EL (cell line): ENCODE measurements at regions not wholly inside any gene's neighbourhood (a gene's known extent, or its start where the extent isn't known, plus 50 kb on each side); places are given as distances from the start of the nearest gene placed in this dataset.
"Not testable (repeated sequence)": the region's sequence is repeated elsewhere in the genome, so short reads cannot be mapped to it uniquely, and the experiment has no call there.

Experiments
- DNase-seq: peaks from one replicate; pipeline ENCODE4 v3.0.0-alpha.2; 2016

DNA sequence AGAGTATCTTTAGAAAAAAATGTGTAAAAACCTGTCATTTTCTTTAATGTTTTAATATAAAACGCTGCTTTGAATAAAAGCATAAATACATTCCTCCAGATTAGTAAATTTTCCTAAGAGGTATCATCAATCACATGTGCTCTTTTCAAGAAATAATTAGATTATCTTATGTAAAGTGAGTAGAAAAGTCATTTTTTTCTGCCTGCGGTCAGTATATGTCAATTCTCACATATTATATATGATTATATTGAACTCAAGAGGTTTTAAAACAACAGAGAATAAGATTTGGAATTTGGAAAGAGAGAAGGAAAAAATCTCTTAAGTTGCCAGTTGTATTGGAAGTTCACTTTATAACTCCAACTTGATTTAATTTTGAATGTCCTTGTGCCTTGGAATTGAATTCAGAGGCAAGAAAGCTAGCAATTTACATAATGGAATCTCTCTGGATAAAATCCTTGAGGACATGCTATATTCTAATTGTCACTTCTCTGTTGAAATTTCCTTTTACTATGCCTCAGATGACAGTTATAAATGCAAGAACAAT lies 740.1 kb upstream of the SPRY2 start:
- no peak for DNase-seq

DNA sequence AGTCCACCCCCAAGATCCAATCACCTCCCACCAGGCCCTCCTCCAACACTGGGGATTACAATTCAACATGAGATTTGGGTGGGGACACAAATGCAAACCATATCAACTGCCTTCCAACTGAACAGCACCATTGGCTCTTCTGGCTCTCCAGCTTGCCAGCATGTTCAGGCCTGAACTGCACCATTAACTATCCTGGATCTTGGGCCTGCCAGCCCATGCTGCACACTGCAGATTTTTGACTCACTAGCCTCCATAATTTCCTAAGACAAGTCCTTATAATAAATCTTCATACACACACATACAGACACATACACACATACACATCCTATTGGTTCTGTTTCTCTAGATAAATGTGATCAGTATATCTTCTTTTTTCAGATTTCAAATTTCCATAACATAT lies 737.1 kb upstream of the SPRY2 start:
- DNase-seq: no peak

DNA sequence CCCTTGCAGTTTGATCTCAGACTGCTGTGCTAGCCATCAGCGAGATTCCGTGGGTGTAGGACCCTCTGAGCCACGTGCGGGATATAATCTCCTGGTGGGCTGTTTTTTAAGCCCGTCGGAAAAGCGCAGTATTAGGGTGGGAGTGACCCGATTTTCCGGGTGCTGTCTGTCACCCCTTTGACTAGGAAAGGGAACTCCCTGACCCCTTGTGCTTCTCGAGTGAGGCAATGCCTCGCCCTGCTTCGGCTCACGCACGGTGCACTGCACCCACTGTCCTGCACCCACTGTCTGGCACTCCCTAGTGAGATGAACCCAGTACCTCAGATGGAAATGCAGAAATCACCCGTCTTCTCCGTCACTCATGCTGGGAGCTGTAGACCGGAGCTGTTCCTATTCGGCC lies 728.9 kb upstream of the SPRY2 start:
- DNase-seq: not testable (repeated sequence)

DNA sequence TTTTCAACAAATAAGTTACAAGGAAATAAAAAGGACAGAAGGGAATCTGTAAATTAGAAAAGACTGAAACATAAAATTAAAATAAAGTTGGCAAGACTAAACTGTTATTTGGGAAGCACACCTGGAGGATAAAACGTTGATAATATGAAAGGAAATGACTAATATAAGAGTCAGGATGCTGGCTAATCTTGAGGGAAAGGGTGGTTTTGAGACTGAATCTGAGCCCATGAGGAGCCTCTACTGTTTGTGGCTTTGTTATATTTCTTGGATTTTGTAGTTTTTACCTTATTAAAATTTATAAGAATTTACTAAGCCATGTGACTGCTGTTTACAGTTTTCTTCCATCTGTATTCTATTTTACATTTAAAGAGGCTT lies 718.0 kb upstream of the SPRY2 start:
- DNase-seq: no peak

DNA sequence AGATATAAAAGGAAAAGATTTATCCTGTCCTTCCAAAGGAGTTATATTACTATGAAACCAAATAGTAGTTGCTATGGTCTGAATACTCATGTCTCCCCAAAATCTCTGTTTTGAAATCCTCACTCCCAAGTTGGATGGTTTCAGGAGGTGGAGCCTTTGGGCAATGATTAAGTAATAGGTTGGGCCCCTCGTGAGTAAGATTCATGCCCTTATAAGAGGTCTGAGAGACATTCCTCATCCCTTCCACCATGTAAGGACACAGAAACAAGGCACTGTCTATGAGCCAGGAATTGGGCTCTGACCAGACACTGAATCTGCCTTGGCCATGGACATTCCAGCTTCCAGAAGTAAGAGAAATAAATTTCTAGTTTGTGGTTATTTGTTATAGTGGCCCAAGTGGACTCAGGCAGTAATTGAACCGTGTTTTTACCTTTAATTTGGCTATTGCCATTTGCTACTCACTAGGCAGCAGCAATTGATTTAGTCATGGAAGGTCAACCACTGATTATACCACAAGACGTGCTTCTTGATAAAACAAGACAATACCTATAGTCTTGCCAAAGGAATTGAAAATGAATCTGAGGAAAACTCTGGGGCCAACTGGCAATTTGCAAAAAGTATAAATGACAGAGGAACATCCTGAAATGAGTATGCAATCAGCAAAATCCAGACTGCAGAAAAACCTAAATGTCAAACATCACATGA lies 717.4 kb upstream of the SPRY2 start:
- no peak for DNase-seq

DNA sequence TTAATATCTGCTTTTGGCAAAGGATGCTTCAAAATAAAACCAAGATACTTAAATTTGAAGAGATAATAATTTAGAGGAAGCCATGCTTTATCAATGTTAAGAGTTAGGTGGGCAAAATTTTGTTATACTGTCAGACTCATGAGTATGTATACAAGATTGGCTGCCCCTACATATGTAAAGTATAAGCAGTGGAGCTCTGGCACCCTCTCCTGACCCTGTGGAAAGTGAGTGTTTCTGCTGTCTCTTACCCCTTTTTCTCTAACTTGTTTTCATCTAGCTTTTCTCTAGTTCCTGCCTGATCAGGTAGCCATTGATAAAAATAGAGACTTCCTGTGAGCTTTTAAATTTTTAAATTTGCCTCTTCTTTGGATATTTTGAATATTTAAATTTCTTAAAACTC lies 710.9 kb upstream of the SPRY2 start:
- DNase-seq: no peak

DNA sequence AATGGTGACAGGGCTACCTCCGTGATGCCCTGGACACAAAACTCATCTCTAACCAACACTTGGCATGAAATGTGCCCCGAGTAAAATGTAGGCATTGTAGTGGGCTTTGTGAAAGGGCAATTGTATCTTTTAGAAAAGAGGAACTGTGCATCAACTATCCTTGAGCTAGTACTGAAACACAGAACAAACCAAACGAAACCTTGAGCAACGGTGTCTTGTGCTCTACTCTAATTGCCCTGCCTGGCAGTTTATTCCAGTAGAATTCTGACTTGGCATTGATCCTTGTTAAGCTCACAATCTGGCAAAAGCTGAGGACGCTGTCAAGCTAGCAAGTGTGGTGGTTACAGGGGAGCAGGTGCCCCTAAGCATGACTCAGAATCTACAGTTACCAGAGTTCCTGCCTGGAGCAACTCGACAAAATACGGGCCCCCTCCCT lies 707.1 kb upstream of the SPRY2 start:
- no peak for DNase-seq

DNA sequence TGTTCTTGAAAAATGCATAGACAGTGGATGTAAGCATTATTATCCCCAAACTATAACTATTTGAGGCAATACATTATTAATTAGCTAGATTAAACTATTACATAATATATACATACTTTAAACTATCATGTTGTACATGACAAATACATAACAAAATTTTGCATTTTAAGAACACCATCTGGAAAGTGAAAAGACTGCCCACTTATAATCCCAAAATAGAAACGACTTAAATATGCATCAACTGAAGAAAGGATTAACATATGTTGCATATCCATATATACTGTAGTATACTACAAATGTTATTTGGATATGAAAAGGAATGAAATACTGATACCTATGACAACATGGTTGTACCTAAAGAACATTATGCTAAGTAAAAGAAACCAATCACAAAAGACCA lies 700.8 kb upstream of the SPRY2 start:
- no peak for DNase-seq

DNA sequence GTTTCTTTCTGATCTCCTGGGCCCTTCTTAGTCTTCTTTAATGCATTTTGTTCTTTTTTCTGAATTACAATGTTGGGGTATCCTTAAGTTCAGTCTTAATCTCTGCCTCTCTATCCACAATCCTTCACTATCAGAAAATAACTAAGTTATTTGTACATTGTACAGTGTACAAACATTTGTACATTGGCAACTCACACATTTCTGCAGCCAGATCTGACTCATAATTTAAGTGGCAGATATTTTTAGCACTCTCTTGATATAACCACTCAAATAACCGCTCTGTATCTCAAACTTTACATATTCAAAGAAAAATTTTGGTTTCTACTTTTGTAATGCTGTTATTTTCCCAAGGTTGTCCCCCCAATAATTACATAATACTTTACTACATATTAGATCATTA lies 691.1 kb upstream of the SPRY2 start:
- no peak for DNase-seq

DNA sequence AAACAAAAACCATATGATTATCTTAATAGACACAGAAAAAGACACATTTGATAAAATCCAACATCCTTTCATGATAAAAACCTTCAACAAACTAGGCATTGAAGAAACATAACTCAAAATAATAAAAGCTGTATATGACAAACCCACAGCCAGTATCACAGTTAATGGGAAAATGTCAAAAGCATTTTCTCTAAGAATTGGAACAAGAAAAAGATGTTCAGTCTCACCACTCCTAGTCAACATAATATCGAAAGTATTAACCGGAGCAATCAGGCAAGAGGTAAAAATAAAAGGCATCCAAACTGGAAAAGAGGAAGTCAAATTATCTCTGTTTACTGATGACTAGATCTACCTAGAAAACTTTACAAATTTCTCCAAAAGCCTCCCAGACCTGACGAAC lies 684.2 kb upstream of the SPRY2 start:
- DNase-seq: no peak

DNA sequence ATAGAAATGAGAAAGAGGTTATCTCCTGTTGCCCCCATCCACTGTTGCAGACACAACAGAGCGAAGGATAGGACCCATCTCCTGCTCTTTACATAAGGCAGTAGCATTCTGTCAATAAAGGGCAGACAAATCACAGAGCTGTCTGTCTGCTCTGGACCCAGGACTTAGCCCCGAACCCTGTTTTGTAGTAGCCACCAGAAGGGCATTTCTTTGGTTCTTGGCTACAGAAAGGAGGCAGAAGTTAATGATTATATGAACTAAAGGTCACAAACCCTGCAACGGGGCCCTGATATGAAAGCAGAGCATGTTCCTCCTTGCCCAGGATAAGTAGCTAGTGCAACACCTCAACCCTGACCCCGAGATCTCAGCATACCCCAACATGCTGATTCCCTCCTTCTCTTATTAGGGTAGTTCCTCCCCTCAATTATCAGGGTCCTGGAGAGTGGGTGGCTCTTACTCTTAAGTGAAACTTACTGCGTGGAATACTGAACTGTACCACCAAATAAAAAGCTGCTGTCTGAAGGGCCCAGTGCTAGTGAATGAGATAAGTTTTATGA lies 680.4 kb upstream of the SPRY2 start:
- no peak for DNase-seq

DNA sequence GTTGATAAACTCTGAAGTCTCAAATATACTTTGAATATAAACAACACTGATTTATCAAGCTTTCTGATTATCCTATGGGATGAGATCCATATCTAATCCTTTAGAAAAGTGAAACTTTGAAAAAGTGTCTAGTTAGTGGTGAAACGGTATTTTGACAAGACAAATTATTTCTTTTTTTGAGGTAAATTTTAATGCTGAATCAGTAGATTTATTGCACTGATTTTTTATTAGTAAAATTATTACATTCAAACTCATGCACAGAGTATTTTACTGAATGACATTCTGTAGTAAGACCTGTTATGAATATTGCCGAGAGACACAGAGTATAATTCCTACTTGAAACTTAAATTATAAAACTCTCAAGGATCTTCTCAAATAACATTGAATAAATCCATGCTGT lies 679.1 kb upstream of the SPRY2 start:
- no peak for DNase-seq

DNA sequence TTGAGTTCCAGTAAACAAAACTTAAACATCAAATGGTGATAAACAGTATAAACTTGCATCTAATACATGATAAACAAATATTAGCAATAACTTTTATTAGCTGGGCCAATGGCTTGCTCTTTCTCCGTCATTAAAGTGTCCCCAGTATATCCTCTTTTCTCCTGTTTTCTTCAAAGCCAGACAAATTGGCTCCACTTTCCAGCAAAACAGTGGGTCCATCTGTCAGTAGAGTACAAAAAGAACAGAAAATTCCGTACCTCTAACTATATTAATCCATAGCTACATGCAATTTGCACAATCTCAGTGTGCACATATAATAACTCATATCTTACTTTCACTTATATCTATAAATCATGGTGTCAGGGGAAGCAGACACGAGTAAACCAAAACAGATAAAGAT lies 678.0 kb upstream of the SPRY2 start:
- no peak for DNase-seq

DNA sequence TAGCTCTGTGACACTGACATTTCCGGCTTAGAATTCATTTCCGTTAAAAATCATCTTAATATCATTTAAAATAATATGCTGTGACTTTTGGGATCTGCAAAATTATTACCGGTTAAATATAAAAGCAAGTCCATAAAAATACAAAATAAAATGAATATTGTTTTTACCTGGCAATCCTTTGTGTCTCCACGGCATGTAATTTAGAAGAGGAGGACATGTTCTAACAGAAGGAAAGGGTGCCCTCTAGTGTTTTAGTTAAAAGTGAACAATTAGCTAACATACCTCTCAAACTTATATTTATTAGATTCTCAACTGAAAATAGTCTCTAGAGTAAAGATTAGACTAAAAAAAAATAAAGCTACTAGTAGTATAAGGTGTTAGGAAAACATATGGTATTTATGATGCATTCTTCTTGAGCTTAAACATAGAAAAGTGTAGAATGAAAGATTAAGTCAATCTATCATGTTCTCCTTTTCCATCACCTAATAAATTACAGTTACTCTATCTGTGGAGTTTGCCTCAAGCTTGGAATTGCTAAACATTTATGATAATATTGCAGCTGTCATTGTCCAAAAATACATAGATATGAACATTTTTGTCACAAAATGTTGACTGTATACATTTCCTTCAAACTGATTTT lies 676.7 kb upstream of the SPRY2 start:
- DNase-seq: peak; percentile 23

DNA sequence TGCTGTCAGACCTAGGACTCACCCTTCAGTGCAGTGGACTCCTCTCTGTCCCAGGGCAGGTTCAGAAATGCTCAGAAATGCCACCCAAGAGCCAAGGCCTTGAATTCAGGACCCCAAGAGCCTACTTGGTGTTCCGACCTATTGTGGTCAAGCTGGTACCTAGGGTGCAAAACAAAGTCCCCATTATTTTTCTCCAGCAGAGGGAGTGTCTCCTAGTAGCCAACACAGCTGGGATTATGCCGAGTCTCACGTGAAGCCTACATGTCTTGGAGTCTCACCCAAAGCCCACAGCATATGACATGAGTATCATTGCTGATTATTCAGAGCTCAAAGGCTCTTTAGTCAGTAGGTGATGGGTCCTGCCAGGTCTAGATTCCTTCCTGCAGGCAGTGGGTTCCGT lies 671.1 kb upstream of the SPRY2 start:
- no peak for DNase-seq

DNA sequence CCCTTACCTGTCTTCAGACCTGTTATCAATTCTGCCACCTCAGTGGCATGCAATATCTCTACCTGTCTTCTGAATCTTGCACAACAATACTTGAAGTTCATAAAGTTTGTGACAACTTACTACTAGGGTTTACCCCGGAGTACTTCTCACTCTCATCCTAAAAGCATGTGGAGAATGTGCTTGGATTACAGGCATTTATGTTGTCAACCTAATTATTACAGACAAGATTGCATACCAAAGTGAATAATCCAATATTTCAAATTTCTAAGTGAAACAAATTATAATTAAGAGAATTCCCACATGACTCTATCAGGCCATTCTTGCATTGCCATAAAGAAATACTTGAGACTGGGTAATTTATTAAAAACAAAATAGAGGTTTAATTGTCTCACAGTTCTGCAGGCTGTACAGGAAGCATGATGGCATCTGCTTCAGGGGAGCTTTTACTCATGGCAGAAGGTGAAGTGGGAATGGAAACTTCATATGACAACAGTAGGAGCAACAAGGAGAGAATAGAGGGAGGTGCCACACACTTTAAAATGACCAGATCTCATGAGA lies 661.0 kb upstream of the SPRY2 start:
- no peak for DNase-seq

DNA sequence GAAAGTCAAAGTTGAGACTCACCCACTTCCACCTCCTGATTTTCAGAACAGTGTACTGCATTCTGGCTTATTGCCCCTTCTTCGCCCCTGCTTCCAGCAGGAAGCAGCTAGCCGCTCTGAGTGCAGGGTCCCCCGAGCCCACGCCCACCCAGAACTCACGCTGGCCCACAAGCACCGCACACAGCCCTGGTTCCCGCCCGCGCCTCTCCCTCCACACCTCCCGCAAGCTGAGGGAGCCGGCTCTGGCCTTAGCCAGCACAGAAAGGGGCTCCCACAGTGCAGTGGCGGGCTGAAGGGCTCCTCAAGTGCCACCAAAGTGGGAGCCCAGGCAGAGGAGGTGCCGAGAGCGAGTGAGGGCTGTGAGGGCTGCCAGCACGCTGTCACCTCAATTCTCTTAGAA lies 657.7 kb upstream of the SPRY2 start:
- not testable (repeated sequence) for DNase-seq

DNA sequence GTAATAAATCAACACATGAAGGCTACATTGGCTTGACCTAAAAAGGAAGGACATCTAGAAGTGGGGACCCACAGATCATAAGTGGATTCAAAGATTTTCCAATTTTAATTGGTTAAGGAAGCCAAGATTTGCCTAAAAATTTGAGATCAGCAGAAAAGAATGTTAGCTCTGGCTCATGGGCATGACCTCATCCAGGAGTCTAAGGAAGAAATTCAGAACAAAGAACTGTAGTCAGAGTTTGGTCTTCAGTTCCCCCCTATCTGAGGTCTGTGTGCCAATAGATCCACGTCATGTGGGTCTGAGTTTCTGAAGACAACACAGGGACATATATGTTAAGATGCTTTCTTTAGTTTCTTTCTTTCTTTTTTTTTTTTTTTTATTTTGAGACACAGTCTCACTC lies 648.8 kb upstream of the SPRY2 start:
- DNase-seq: no peak

DNA sequence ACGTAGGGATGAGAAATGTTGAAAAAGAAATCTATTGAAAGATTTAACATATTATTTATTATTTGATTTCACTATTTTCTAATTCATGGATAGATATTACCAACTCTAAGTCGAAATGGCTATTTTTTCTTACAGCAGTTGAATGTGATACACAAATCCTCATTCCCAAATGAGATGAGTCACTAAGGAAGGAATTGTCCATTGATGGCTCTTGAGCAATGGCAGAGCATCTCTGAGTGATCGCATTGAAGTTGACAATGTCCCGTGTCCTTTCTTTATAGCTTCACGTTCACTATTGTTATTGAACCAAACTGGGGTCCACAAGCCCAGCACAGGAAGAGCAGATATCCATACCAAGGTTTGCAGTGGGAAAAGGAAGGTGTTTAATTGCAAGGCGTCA lies 648.3 kb upstream of the SPRY2 start:
- no peak for DNase-seq

DNA sequence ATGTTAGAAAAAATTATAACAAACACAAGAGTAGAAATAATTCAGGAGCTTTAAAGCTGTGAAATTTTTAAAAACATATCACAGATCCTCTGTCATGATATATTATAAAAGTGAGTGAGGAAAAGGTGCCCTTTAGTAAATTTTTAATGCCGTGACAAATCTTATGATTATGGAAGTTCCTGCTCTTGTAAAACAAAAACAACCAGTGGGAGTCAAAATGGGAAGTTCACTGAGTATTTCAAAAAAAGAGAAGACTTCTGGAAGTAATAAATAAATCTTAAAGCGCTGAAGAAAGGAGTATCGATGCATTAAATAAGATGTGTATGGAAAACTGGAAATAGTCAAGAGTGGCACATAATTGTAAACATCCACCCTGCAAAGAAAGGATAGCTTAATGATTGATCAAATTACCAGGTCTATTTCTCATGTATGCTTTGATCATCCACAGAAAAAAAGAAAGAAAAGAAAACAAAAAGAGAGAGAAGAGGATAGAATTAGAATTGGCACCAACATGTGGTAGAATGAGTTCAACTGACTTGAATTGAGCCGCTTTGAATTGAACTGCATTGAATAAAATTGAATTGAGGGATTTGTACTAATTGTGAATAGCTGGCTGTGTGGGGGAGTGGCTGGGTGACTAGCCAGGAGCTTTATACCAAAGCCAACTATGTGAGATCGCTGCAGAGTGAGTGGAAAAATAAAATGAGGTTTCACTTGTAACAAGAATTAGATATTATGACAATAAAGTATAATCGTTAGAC lies 647.6 kb upstream of the SPRY2 start:
- DNase-seq: no peak

DNA sequence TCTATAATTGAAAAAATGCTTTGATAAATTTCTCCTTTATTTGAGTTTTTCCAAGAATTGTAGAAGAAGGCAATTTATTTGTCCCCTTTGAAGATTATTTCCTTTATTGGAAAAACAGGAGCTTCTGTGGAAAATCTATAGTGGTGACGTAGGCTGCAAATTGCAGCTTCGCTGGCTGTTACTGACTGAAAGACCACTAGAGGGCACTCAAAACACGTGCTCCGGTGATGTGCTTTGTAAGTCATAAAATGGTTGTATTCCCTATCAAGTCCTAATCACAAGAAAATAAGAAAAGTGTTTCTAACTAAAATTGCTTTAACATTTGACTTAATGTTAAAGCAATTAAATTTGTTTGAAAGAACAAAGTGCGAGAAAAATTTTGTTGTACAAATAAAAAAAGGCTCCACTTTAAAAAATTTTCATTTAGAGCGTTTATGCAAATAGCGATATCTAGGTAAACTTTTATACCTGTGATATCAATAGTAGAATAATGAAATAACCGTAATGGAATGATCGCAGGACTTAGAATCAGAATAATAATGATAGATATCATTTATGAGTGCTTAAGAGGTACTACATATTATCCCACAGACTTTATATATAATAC lies 638.2 kb upstream of the SPRY2 start:
- DNase-seq: peak; percentile 39

DNA sequence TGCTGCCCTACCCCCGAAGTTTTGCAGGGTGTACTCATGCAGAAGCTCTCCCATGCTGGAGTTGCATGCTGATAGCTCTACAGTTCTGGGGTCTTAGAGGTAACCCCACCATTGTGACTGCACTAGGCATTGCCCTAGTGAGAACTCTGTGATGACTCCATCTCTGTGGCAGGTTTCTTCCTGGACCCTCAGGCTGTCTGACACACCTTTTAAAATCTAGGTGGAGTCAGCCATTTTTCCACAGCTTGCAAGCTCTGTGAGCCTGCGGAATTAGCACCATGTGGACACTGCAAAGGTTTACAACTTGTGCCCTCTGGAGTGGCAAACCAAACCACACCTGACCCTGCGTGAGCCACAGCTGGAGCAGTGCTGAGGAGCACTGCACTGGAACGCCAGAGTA lies 636.2 kb upstream of the SPRY2 start:
- DNase-seq: no peak

DNA sequence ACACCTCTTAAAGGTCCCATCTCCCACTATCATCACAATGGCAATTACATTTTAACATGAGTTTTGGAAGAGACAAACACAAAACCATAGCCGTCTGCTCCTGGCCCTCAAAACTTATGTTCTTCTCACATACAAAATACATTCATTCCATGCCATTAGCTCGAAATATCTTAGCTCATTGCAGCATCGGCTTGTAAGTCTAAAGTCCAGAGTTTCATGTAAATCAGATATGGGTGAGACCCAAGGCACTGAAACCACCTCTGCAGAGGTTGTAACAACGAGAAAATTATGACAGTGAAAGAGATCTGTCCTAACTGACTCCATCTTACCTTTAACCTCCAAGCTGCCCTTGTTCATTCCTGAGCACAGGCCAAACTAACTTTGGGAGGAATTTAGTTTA lies 635.0 kb upstream of the SPRY2 start:
- no peak for DNase-seq
